HK-2 (cell line): ENCODE measurements at regions not wholly inside any gene's neighbourhood (a gene's known extent, or its start where the extent isn't known, plus 50 kb on each side); places are given as distances from the start of the nearest gene placed in this dataset.
"Not testable (repeated sequence)": the region's sequence is repeated elsewhere in the genome, so short reads cannot be mapped to it uniquely, and the experiment has no call there.

Experiments used
- DNase-seq: peaks from one replicate; pipeline ENCODE4 v3.0.0-alpha.2; 2018; ENCODE audit not compliant: unreplicated experiment

DNA sequence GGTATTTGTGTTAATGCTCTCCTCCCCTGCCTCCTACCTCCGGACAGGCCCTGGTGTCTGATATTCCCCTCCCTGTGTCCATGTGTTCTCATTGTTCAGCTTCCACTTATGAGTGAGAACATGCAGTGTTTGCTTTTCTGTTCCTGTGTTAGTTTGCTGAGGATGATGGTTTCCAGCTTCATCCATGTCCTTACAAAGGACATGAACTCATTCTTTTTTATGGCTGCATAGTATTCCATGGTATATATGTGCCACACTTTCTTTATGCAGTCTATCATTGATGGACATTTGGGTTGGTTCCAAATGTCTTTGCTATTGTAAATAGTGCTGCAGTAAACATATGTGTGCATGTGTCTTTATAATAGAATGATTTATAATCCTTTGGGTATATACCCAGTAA is 105.2 kb upstream of the SNX2 start:
- not testable (repeated sequence) for DNase-seq

DNA sequence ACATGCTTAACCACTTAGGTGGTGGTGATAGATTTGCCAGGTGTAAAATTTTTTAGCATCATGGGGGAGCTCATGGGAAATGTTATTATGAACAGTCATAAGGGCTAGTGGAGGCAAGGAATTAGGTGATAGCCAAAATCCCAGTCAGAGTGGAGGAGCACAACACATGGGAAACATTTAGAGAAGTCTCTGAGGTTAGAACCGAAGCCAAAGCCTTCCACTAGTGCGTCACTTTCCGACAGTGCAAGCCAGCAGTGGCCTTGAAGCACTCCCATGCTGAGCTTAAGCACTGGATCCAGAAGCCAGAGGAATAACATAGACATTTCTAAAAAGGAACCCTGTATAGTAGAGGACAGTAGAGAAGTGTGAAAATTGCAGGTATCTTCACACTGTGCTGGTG is 101.5 kb upstream of the SNX2 start:
- no peak for DNase-seq

DNA sequence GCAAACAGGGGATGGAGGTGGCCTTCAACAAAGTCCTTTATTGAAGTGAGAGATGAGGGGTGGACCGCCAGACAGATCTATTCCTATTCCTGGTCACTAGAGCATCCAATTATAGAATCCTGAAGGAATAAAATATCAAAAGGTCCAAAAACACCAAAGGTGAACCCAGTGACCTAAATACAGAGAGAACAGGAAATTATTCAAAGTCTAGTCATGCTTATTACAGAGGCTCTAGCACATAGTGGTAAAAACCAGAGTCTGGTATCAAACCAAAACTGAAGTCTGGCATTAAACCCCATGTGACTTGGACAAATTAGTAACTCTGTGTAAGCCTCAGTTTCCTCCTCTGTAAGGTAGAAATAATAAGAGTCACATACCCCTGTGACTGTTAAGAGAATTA is 100.5 kb upstream of the SNX2 start:
- DNase-seq: no peak

DNA sequence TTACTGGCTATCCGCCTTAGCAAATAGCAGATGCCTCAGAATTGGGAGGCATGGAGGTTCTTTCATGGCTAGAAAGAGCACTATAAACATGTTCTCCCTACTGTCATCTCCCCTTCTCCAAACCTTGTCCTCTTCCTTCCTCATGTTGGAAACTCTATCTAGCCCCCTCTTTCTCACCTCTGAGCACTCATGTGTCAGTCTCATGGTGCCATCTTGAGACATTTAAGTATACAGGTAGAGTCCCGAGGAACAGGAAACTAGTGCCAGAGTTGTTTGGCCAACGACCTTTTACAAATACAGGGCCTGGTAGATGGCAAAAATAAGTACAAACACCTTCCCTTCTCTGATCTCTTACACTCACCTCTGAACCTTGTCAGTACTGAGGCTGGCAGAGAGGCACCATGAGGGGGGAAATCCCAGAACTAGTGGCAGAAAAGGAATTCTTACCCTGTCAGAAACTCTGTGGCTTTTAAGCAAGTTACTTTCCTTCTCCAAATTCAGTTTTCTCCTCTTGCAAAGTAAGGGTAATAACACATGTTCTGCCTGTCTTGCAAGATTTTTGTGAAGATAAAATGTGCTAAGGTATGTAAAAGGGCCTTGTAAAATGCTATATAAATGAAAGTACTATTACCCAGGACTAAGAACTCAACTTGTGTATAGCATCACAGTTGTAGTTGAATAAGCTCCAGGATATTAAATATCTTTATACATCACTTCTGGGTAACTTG is 94.1 kb upstream of the SNX2 start:
- DNase-seq: no peak

DNA sequence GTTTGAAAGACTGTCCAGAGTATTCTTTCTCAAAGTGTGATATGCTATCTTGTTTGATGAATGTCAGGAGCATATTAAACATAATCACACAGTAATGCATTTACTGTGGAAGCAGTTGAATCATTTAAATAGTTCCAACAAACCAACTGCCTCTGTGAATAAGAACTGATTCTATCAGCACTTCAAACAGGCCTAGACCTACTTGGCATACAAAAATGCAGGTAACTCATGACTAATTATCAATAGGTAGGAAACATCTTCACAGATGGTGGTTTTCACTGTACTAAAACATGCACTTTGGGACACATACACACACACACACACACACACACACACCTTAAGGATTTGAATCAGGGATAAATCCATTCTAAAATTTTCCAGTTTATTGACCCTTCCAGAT is 91.2 kb upstream of the SNX2 start:
- DNase-seq: no peak

DNA sequence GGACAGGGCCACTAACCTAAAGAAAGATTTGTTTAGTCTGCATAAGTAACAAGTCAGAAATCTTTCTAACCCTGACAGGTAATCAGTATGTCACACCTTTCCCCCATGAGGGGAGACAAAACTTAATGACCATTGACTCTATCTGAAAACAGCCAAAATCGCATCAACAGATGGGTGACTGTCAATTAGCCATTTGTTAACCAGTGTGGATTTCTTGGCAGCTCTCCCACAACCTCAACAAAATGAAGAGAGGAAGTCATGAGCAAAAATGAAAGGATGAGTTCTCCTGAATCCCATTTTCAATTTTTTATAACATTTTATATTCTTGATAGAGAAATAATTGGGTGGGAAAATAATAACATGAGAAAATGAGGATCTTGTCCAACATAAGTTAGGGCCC is 84.6 kb upstream of the SNX2 start:
- DNase-seq: no peak

DNA sequence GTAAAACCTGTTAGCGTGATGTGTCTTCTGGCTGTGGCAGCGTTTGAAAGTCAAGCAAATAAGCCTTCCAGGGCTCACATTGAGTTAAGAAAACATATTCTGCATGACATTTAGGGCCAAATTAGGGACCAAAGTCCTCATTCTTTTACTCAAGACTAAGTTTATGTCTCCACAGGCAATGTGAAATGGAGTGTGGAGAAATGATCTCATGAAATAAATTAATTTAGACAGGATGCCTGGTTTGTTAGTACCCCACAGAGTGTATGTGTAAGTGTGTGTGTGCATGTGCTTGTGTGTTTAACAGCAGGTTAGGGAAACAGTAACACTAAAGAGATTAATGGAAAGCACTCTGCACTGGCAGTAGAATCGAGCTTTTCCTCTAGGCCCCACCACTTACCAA is 82.9 kb upstream of the SNX2 start:
- no peak for DNase-seq

DNA sequence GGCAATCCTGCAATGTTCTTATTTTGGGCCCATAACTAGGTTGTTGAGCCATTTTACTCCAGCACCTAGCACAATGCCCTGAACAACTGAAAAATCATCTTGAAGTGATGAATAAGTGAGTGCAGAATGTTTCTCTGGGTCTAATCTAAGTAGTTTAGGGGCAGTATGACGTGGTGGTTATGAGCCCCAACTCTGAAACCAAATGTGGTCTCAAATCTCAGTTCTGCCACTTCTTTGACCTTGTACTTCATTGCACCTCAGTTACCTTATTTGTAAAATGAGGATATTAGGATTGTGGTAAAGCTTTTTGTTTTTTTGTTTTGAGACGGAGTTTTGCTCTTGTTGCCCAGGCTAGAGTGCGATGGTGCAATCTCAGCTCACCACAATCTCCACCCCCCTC is 80.9 kb upstream of the SNX2 start:
- no peak for DNase-seq

DNA sequence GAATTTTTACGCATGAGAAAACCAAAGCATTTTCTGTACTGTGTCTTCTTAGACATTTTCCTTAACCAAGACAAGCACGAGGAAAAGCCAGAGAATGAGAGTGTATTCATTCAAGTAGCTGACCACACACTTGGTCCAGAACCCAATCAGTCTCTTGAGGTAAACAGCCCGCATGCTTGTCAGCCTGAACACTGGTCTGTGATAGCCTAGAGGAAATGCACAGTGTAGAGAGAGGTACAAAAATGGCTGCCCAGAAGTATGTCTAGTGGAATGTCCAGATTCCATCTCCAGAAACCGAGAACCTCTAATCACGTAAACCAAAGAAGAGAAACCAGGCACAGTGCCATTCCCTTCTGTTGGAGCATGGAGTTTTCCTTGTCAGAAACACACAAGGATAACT is 80.0 kb upstream of the SNX2 start:
- DNase-seq: no peak

DNA sequence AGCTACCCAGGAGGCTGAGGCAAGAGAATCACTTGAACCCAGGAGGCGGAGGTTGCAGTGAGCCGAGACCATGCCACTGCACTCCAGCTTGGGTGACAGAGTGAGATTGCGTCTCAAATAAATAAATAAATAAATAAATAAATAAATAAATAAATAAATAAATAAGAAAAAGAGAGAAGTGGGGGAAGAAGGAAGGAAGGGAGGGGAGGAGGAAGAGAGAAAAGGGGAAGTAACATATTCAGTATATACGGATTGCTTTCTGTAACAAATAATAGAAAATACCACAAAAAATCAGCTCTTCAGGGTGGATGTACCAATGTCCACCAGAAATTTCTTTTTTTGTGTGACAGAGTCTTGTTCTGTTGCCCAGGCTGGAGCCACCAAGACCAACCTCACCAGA is 78.1 kb upstream of the SNX2 start:
- DNase-seq: not testable (repeated sequence)

DNA sequence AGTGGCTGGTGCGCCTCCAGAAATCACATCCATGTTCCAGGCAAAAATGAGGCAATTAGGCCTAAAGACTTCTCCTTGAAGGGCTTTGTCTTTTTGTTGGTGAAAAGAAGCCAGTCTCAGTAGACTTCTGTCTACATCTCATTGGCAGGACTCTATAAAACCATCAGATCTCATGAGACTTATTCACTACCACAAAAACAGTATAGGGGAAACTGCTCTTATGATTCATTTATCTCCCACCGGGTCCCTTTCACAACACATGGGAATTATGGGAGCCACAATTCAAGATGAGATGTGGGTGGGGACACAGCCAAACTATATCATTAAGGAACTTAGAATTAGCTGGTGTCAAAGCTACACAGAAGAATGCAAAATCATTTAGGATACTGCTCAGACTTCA is 77.7 kb upstream of the SNX2 start:
- DNase-seq: no peak

DNA sequence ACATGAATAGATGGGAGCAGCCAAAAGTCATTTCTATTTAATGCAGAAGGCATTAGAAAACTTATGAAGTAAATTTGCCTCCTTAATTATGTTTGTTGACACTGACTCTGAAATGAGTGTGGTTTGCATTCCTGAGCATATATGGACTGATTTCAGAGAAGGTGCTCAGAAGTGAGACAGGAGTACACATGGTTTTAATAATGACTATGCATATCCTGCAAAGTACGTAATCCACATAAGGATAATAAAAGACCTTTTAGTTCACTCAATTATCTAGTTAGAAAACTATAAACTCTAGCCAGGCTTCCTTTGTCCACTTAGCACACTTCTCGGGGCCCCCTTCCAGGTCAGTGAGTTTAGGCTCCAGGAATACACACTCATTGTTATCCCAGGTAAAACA is 75.7 kb upstream of the SNX2 start:
- DNase-seq: no peak

DNA sequence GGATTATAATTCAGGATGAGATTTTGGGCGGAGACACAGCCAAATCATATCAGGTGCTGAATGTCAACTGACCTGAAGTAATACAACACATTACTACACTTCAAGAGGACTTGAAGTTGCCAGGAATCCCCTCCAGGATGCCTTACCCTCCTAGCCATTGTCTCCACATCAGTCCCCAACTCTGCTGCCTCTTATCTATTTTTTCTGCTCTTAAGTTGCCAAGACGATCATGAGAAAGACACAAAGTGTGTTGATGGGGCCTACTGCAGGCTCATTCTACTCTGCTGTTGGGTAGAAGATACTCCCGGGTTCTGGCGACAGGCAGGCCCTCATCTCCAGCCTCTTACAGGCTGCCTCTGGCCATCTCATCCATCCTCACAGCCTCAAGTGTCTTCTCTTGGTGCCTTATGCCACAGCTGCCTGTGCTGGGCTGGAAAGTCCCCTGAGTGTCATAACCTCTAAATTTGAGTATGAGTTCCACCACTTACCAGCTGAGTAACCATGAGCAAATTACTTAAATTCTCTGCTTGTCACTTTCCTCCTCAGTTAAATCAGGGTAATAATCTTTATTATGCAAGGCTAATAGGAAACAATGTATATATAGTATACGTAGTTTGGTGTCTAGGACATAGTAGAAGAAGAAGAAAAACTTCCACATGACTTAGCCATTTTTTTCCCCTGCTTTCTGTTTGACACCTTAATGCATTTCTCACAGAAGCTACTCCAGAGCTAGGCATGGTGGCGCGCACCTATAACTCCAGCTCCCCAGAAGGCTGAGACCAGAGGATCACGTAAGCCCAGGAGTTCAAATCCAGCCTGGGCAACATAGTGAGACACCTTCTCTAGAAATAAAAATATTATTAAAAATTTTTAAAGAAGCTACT is 73.0 kb upstream of the SNX2 start:
- no peak for DNase-seq

DNA sequence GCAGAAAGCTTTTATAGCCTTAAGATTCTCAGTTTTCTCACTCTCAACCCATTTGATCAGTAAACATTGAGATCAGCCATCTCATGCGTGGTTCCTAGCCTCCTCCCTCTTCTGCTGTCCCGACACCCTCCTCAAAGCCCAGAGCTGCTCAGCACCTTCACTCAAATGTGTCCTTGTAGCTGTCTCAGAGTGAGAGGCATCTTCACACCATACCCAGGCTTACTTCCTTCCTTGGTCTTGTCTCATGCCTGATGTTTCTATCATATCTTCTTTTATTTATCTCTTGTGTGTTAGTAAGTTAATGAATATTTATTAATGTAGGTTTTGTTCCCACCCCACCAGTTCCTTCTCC is 72.4 kb upstream of the SNX2 start:
- no peak for DNase-seq

DNA sequence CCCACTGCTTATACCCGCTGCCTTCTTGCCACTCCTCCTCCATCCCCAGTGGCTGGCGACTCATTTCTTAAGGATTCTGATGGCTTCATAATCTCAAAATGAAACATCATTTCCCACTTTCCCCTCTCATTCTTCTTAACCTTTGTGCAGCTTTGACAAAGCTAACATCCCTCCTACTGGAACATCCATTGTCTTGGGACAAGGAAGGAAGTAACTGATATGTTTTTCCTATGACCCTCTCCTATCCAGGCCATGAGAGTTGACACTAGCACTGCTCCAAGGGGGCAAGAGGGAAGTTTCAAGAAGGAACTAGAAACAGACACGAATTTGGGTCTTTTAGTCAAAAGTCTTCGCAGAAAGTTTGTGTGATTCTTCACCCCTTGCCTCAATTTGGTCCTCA is 71.7 kb upstream of the SNX2 start:
- no peak for DNase-seq

DNA sequence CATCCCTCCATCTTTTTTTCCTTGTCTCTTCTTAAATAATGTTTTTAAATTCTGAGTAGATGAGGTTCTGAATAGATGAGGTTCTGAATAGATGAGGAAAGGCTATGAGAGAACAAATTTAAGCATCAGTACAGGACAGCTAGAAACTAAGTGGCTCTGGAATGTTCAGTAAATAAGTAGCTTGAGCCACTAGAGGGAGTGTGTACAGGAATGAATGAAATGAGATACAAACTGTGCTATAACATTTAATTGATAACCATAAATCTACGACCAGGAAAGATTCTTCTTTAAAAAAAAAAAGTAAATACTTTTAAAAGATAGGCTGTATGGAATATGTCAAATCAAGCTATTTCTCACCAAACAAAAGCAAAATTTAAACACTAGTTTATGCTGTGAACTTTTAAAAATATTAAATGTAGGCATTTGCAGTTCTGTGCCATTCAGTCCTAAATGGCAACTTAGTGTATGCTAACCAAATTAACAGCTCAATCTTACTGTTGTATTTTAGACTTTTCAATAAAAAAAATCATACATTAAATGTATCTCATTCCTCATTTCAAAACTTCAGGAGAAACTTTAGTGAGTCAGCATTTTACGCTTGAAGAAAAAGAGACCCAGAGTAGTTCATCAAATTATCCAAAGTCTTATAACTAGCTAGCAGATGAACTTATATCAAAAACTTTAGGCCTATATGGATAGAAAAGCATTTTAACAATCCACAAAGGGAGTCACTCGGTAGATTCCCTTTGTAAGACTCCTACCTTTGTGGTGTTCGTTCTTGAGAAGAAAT is 70.4 kb upstream of the SNX2 start:
- DNase-seq: no peak

DNA sequence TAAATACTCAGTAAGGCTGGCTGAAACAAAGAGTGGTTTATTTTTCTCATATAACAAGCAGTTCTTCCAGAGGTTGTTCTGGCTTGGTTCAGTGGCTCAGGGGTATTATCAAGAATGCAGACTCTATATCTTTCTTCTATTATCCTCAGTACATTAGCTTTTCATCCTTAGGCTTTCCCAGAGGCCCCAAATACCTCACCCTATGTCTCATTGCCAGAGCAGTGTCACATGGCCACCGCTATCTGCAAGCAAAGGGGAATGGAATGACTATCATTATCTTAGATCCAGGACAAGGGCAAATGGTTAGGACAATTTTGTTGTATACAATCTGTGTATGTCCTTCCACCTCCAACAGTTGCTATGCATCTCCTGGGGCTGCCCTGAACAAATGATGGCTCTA is 69.0 kb upstream of the SNX2 start:
- DNase-seq: no peak

DNA sequence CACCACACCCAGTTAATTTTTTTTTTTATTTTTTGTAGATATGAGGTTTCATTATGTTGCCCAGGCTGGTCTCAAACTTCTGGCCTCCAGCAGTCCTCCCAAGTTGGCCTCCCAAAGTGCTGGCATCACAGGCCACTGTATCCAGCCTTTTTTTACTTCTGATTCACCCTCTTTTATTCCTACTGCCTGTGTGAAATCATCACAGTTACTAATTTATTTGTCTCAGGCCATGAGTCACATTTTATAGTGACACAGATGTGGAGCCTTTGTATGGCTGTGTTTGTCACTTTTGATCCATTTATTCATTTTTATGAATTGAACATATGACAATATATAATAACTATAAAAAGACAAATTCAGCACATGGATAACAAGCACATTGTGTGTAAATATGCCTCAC is 67.1 kb upstream of the SNX2 start:
- DNase-seq: no peak

DNA sequence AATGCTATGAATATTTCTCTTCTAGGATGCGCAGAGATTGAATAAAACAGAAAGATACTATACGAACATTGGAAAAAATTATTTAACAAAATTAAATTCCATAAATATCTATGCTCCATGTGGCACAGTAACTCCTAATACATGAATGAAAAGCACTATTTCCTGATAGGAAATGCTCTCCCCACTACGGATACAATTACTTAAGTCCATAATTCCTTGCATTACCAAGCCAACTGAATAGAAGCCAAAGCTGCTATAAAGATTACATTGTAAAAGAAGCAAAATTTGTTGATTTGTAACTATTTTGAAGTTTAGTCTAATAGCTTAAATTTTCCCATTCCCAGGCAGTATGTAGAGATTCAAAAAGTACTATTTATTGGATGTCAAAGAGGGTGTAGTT is 61.8 kb upstream of the SNX2 start:
- DNase-seq: no peak

DNA sequence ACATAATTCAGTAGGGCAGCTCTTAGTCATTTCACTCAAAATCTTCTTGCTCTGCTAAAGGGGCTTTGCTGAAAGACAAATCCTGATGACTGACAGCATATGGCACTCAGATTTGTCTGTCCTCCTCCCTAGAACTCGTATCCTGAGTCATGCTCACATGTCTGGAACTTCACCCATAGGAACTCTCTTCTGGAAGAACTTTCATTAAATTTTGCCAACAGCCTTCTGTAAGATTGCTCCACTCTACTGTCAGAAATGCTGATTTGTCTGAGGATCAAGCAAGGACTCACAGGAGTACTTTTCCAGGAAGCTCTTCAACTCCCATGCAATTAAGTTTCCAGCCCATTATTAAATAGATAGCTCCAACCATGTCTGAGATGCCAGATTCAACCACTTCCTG is 59.8 kb upstream of the SNX2 start:
- DNase-seq: no peak

DNA sequence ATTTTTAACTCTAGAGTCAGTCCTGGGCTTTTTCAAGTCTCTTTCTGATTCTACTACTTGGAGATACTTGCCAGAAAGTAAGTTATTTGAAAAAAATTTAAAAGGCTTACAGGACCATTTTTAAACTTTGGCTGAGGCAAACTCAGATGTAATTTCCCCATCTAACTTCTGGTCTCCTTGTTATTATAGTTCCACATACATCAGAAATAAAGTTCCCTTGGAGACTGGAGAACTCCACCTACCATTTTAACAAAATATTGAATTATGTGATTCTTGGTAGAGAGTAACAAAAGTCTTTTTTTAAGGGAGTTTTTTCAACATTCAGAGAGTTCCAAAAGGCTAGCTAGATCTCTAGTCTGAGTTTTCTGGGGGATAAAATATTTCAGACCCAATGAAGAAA is 56.3 kb upstream of the SNX2 start:
- no peak for DNase-seq

DNA sequence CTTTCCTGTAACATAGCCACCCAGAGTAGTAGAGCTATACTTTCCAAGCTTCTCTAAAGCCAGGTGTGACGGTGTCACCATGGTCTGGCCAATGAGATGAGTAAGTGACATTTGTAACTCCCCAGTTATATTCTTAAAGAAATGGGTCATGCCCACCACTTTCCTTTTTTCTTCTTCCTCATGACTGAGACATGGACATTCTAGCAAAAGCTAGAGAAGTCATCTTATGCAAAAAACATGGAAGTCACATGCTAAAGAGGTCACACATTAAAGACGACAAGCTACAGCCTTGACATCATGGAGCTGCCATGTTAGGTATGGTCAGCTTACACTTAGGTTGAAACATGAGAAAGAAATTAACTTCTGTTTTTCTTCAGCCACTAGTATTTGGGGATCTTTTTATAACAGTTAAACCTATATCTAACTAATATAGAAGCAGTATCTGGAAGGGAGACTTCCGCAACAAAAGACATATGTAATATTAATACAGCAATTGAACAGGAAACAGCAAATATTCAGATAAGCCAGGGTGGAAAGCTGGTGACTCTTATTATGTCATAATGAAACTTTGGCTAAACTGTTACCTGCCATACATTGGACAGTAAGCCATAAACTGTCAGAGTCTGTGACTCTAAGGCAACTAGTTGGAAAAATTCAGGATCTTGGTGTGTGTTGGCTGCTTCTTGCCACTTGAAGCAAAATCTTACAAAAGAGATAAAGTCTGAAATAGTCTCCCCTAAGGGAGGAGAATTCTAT is 54.7 kb upstream of the SNX2 start:
- no peak for DNase-seq
